ENCODE measurements at regions not wholly inside any gene's neighbourhood (a gene's known extent, or its start where the extent isn't known, plus 50 kb on each side); places are given as distances from the start of the nearest gene placed in this dataset.
A peak's percentile ranks its signal among the peaks of the same experiment; 100 is the strongest.

DNA sequence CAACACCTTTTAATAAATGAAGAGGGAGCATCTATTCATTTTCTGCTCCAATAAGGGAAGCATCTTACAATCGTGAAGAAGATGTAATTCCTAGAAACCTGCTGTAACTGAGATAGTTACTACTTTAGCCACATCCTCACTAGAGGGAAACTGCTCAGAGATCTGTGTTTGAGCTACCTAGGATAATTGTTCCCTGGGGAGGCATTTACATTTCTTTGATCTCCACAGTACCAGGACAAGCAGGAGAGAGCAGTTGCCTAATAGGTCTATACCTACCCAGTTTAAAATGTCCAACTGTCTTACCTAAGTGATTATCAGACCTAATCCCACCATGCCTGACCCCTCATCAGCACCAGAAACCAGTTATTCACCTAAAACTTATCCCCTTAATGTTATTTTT lies 196.9 kb downstream of the TUSC1 start:
- Histone ChIP-seq H3K36me3 (ENCODE audit: control insufficient read depth in 4 of 4, insufficient read depth in 4 of 4, low read length in 4 of 4) (no peaks in the 10 kb centered on the region), H3K27me3 (ENCODE audit: control insufficient read depth in 3 of 3, insufficient read depth in 3 of 3, low read length in 2 of 3) (no peaks in the 10 kb centered on the region), H3K9ac (ENCODE audit: insufficient read depth in 1 of 2, low read length in 2 of 2) (no peak overlapping the region), H3K9me3 (ENCODE audit: control insufficient read depth in 4 of 4, insufficient read depth in 3 of 4, low read length in 3 of 4) (no peaks in the 10 kb centered on the region), H3K4me1 (ENCODE audit: control insufficient read depth in 5 of 5, insufficient read depth in 5 of 5, low read length in 5 of 5) (peaks cover 0 to 4% (median 0%) of the 10 kb centered on the region in 5 donors), H3K27ac (ENCODE audit: low read depth in 1 of 2, low read length in 1 of 2) (no peak overlapping the region), H3K4me3 (no peak overlapping the region)
- WGBS, 2 donors: 56 to 65% methylated on average over 1 of the region's 1 CpG
- TF ChIP-seq, protein P1, sequence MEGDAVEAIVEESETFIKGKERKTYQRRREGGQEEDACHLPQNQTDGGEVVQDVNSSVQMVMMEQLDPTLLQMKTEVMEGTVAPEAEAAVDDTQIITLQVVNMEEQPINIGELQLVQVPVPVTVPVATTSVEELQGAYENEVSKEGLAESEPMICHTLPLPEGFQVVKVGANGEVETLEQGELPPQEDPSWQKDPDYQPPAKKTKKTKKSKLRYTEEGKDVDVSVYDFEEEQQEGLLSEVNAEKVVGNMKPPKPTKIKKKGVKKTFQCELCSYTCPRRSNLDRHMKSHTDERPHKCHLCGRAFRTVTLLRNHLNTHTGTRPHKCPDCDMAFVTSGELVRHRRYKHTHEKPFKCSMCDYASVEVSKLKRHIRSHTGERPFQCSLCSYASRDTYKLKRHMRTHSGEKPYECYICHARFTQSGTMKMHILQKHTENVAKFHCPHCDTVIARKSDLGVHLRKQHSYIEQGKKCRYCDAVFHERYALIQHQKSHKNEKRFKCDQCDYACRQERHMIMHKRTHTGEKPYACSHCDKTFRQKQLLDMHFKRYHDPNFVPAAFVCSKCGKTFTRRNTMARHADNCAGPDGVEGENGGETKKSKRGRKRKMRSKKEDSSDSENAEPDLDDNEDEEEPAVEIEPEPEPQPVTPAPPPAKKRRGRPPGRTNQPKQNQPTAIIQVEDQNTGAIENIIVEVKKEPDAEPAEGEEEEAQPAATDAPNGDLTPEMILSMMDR (IDR thresholded peaks at IDR 0.05; ENCODE audit: control extremely low read depth, extremely low read depth): no peak
- DNase-seq (no peak), ATAC-seq (ENCODE audit: insufficient read depth, low FRiP score) (no peak)

GRCh38 chr9:25480696-25481095 lies 197.5 kb downstream of the TUSC1 start:
- ATAC-seq (ENCODE audit: insufficient read depth, low FRiP score) (no peak), DNase-seq (peak in 2 of 3 donors; percentile 57 to 74)
- Histone ChIP-seq H3K27me3 (ENCODE audit: control insufficient read depth in 3 of 3, insufficient read depth in 3 of 3, low read length in 2 of 3) (no peaks in the 10 kb centered on the region), H3K9me3 (ENCODE audit: control insufficient read depth in 4 of 4, insufficient read depth in 3 of 4, low read length in 3 of 4) (no peaks in the 10 kb centered on the region), H3K27ac (ENCODE audit: low read depth in 1 of 2, low read length in 1 of 2) (no peak overlapping the region), H3K4me1 (ENCODE audit: control insufficient read depth in 5 of 5, insufficient read depth in 5 of 5, low read length in 5 of 5) (peaks cover 0 to 4% (median 0%) of the 10 kb centered on the region in 5 donors), H3K4me3 (no peak overlapping the region), H3K36me3 (ENCODE audit: control insufficient read depth in 4 of 4, insufficient read depth in 4 of 4, low read length in 4 of 4) (no peaks in the 10 kb centered on the region), H3K9ac (ENCODE audit: insufficient read depth in 1 of 2, low read length in 2 of 2) (no peak overlapping the region)
- TF ChIP-seq, protein P1 (IDR thresholded peaks at IDR 0.05; ENCODE audit: control extremely low read depth, extremely low read depth): no peak

- H3K27me3 ChIP-seq (ENCODE audit: control insufficient read depth in 3 of 3, insufficient read depth in 3 of 3, low read length in 2 of 3): no peaks in the 10 kb centered on the region
- peaks cover 0 to 10% (median 5%) of the 10 kb centered on the region in 4 donors for H3K9me3 ChIP-seq (ENCODE audit: control insufficient read depth in 4 of 4, insufficient read depth in 3 of 4, low read length in 3 of 4)
- no peaks in the 10 kb centered on the region for H3K4me1 ChIP-seq (ENCODE audit: control insufficient read depth in 5 of 5, insufficient read depth in 5 of 5, low read length in 5 of 5)
- WGBS, 2 donors: 72 to 75% methylated on average over 2 of the region's 2 CpGs
- H3K27ac ChIP-seq (ENCODE audit: low read depth in 1 of 2, low read length in 1 of 2): no peak overlapping the region
- no peak overlapping the region for H3K4me3 ChIP-seq
- no peaks in the 10 kb centered on the region for H3K36me3 ChIP-seq (ENCODE audit: control insufficient read depth in 4 of 4, insufficient read depth in 4 of 4, low read length in 4 of 4)
- DNase-seq: no peak
- H3K9ac ChIP-seq (ENCODE audit: insufficient read depth in 1 of 2, low read length in 2 of 2): no peak overlapping the region
- no peak for ATAC-seq (ENCODE audit: insufficient read depth, low FRiP score)
- TF ChIP-seq, protein P1 (IDR thresholded peaks at IDR 0.05; ENCODE audit: control extremely low read depth, extremely low read depth): no peak
Observed at GRCh38 chr9:25472681-25473080, 205.6 kb downstream of the TUSC1 start.

DNA sequence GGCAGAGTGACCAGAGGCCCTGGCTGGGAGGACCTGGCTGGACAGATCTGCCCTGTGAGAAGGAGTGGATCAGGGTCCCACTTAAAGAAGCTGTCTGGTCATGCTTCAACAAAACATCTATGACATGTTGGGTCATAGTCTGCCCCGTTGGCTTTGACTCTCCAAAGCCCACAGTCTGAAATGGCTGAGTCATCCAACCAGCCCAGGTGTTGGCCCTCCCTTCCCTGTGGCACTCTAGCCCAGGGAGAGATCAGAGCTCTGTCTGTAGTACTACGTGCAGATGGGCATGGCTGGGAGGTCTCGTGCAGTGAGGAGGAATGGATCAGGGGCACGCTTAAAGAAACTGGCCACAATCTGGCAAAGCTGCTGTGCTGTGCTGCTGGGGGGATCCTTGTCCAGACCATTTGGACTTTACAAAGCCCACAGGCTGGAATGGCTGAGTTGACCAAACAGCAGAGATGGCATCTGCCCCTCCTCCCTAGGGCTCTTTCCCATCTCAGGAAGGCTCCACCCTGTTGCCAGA lies 206.1 kb downstream of the TUSC1 start:
- Histone ChIP-seq H3K9me3 (ENCODE audit: control insufficient read depth in 4 of 4, insufficient read depth in 3 of 4, low read length in 3 of 4) (peaks cover 0 to 10% (median 5%) of the 10 kb centered on the region in 4 donors), H3K4me1 (ENCODE audit: control insufficient read depth in 5 of 5, insufficient read depth in 5 of 5, low read length in 5 of 5) (no peaks in the 10 kb centered on the region), H3K27ac (ENCODE audit: low read depth in 1 of 2, low read length in 1 of 2) (no peak overlapping the region), H3K36me3 (ENCODE audit: control insufficient read depth in 4 of 4, insufficient read depth in 4 of 4, low read length in 4 of 4) (no peaks in the 10 kb centered on the region), H3K27me3 (ENCODE audit: control insufficient read depth in 3 of 3, insufficient read depth in 3 of 3, low read length in 2 of 3) (no peaks in the 10 kb centered on the region), H3K4me3 (no peak overlapping the region), H3K9ac (ENCODE audit: insufficient read depth in 1 of 2, low read length in 2 of 2) (no peak overlapping the region)
- WGBS, 2 donors: 86 to 94% methylated on average over 4 of the region's 4 CpGs
- ATAC-seq (ENCODE audit: insufficient read depth, low FRiP score): no peak
- no peak for DNase-seq
- TF ChIP-seq, protein P1 (IDR thresholded peaks at IDR 0.05; ENCODE audit: control extremely low read depth, extremely low read depth): no peak

Data from lung (tissue), 11 donors.